HG02870 (cell line): ENCODE measurements at regions not wholly inside any gene's neighbourhood (a gene's known extent, or its start where the extent isn't known, plus 50 kb on each side); places are given as distances from the start of the nearest gene placed in this dataset.

Experiments used
- ATAC-seq: cut with Tn5 transposase; IDR thresholded peaks from one replicate; pipeline ENCODE4 v1.9.1; 2021; ENCODE audit warnings: mild to moderate bottlenecking, moderate library complexity; ENCODE audit not compliant: unreplicated experiment

GRCh38 chr10:117635826-117636225 is 93.3 kb downstream of the EMX2 start:
- no peak for ATAC-seq

GRCh38 chr10:117638200-117638599 is 95.7 kb downstream of the EMX2 start:
- ATAC-seq, result no peak

GRCh38 chr10:117638664-117639200 is 96.2 kb downstream of the EMX2 start:
- no peak for ATAC-seq

GRCh38 chr10:117640406-117640805 is 97.9 kb downstream of the EMX2 start:
- no peak for ATAC-seq

GRCh38 chr10:117646718-117647117 is 104.2 kb downstream of the EMX2 start:
- no peak for ATAC-seq

GRCh38 chr10:117647306-117647705 is 104.8 kb downstream of the EMX2 start:
- no peak for ATAC-seq

- no peak for ATAC-seq
Observed at GRCh38 chr10:117651121-117651520, 108.6 kb downstream of the EMX2 start.

- peak; percentile 21 for ATAC-seq
Observed at GRCh38 chr10:117652228-117653169, 110.0 kb downstream of the EMX2 start.

- peak; percentile 83 for ATAC-seq
Observed at GRCh38 chr10:117653170-117653515, 110.6 kb downstream of the EMX2 start.

- no peak for ATAC-seq
Observed at GRCh38 chr10:117654105-117654504, 111.6 kb downstream of the EMX2 start.

GRCh38 chr10:117656385-117657367 is 114.1 kb downstream of the EMX2 start:
- peak; percentile 86 for ATAC-seq

GRCh38 chr10:117661316-117661715 is 118.8 kb downstream of the EMX2 start:
- ATAC-seq, result no peak

- no peak for ATAC-seq
Observed at GRCh38 chr10:117662126-117662525, 119.6 kb downstream of the EMX2 start.

GRCh38 chr10:117662751-117663540 is 120.4 kb downstream of the EMX2 start:
- no peak for ATAC-seq

- peak; percentile 100 for ATAC-seq
Observed at GRCh38 chr10:117663750-117664149, 121.2 kb downstream of the EMX2 start.

GRCh38 chr10:117664288-117664687 is 121.7 kb downstream of the EMX2 start:
- no peak for ATAC-seq

GRCh38 chr10:117666166-117666565 is 123.6 kb downstream of the EMX2 start:
- no peak for ATAC-seq

- no peak for ATAC-seq
Observed at GRCh38 chr10:117666965-117667364, 124.4 kb downstream of the EMX2 start.

GRCh38 chr10:117667831-117668230 is 125.3 kb downstream of the EMX2 start:
- ATAC-seq, result no peak

GRCh38 chr10:117668327-117669008 is 125.9 kb downstream of the EMX2 start:
- ATAC-seq, result no peak
